OCI-LY3 (cell line): ENCODE measurements at regions not wholly inside any gene's neighbourhood (a gene's known extent, or its start where the extent isn't known, plus 50 kb on each side); places are given as distances from the start of the nearest gene placed in this dataset.

Experiments
- H2AFZ ChIP-seq: fragments of 200-600, 300-600 bp; shearing (Covaris generic); 2 replicates; pipeline ENCODE4 v1.6.0; 2014; ENCODE audit warnings: antibody characterized with exemption, low read depth, low read length
- H3K27ac ChIP-seq: fragments of 200-600, 300-600 bp; sonication (generic); 2 replicates; pipeline ENCODE4 v1.5.1; 2014; ENCODE audit warnings: mild to moderate bottlenecking, low read length, moderate library complexity, mixed read lengths
- H3K27me3 ChIP-seq: fragments of 200-600, 300-600 bp; sonication (generic); 2 replicates; pipeline ENCODE4 v1.6.1; 2014; ENCODE audit warnings: low read depth, low read length, mixed read lengths
- H3K36me3 ChIP-seq: fragments of 200-600, 300-600 bp; sonication (generic); replicated peaks from 2 replicates; pipeline ENCODE3; 2014; ENCODE audit warnings: low read depth, low read length, mixed read lengths
- H3K4me1 ChIP-seq: fragments of 300-600, 200-600 bp; sonication (generic); 2 replicates; pipeline ENCODE4 v1.6.1; 2014; ENCODE audit warnings: low read length, mixed read lengths
- H3K4me2 ChIP-seq: fragments of 200-600, 300-600 bp; sonication (generic); 2 replicates; pipeline ENCODE4 v1.6.1; 2014; ENCODE audit warnings: low read length, mixed read lengths
- H3K4me3 ChIP-seq: fragments of 300-600, 200-600 bp; sonication (generic); 2 replicates; pipeline ENCODE4 v1.5.1; 2014; ENCODE audit warnings: antibody characterized with exemption, mild to moderate bottlenecking, low read length, moderate library complexity
- H3K79me2 ChIP-seq: fragments of 300-600, 200-600 bp; shearing (Covaris generic); 2 replicates; pipeline ENCODE4 v1.6.1; 2014; ENCODE audit warnings: mild to moderate bottlenecking, low read length, mixed read lengths
- H3K9ac ChIP-seq: fragments of 300-600, 200-600 bp; shearing (Covaris generic); 2 replicates; pipeline ENCODE4 v1.6.0; 2014; ENCODE audit warnings: mild to moderate bottlenecking, low read length, moderate library complexity
- H3K9me3 ChIP-seq: fragments of 200-600, 300-600 bp; shearing (Covaris generic); 2 replicates; pipeline ENCODE4 v1.6.1; 2014; ENCODE audit warnings: low read length, mixed read lengths; ENCODE audit not compliant: insufficient read depth
- H4K20me1 ChIP-seq: fragments of 200-600, 300-600 bp; sonication (generic); 2 replicates; pipeline ENCODE4 v1.6.1; 2016; ENCODE audit warnings: low read length, mixed read lengths; ENCODE audit not compliant: insufficient read depth
- CTCF ChIP-seq: fragments of 200-600, 300-600 bp; sonication (generic); IDR thresholded peaks from 2 replicates; pipeline ENCODE4 v1.5.1; 2014; ENCODE audit warnings: antibody characterized with exemption, low read length, low read depth
- EZH2phosphoT487 ChIP-seq: fragments of 200-600 bp; shearing (Covaris generic); IDR thresholded peaks from 2 replicates; pipeline ENCODE4 v1.6.1; 2018; ENCODE audit warnings: antibody characterized with exemption, mixed run types, low read depth

GRCh38 chr18:27497246-27497645 lies 312.1 kb upstream of the CHST9 start:
- no peak overlapping the region for H3K9ac ChIP-seq
- no peak overlapping the region for H3K27ac ChIP-seq
- TF ChIP-seq EZH2phosphoT487 (no peak), CTCF (no peak)
- no peak overlapping the region for H3K4me2 ChIP-seq
- H4K20me1 ChIP-seq, result no peaks in the 10 kb centered on the region
- H2AFZ ChIP-seq, result no peak overlapping the region
- H3K4me1 ChIP-seq, result peaks cover under 1% of the 10 kb centered on the region
- no peaks in the 10 kb centered on the region for H3K36me3 ChIP-seq
- no peaks in the 10 kb centered on the region for H3K79me2 ChIP-seq
- H3K4me3 ChIP-seq, result no peak overlapping the region
- H3K27me3 ChIP-seq, result no peaks in the 10 kb centered on the region
- no peaks in the 10 kb centered on the region for H3K9me3 ChIP-seq

GRCh38 chr18:27493182-27493581 lies 308.1 kb upstream of the CHST9 start:
- Histone ChIP-seq H3K27ac (no peak overlapping the region), H3K27me3 (no peaks in the 10 kb centered on the region), H3K9me3 (no peaks in the 10 kb centered on the region), H3K4me2 (no peak overlapping the region), H3K9ac (no peak overlapping the region), H2AFZ (no peak overlapping the region), H3K79me2 (no peaks in the 10 kb centered on the region), H3K4me1 (peaks cover 9% of the 10 kb centered on the region), H3K4me3 (no peak overlapping the region), H3K36me3 (no peaks in the 10 kb centered on the region), H4K20me1 (no peaks in the 10 kb centered on the region)
- TF ChIP-seq EZH2phosphoT487 (no peak), CTCF (no peak)

- no peak overlapping the region for H3K9ac ChIP-seq
- H3K4me3 ChIP-seq, result no peak overlapping the region
- H3K9me3 ChIP-seq, result no peaks in the 10 kb centered on the region
- H3K79me2 ChIP-seq, result no peaks in the 10 kb centered on the region
- TF ChIP-seq EZH2phosphoT487, result no peak
- TF ChIP-seq CTCF, result no peak
- no peaks in the 10 kb centered on the region for H3K27me3 ChIP-seq
- peaks cover 9% of the 10 kb centered on the region for H3K4me1 ChIP-seq
- no peak overlapping the region for H2AFZ ChIP-seq
- H4K20me1 ChIP-seq, result no peaks in the 10 kb centered on the region
- peak overlapping the region; percentile 1; the same call in 1 of the 2 replicates for H3K4me2 ChIP-seq
- no peaks in the 10 kb centered on the region for H3K36me3 ChIP-seq
- H3K27ac ChIP-seq, result no peak overlapping the region
Observed at GRCh38 chr18:27491772-27492171, 306.7 kb upstream of the CHST9 start.

GRCh38 chr18:27483276-27483675 lies 298.2 kb upstream of the CHST9 start:
- no peaks in the 10 kb centered on the region for H3K4me1 ChIP-seq
- peak overlapping the region; percentile 25; the same call in 1 of the 2 replicates for H2AFZ ChIP-seq
- H3K4me2 ChIP-seq, result no peak overlapping the region
- no peak overlapping the region for H3K9ac ChIP-seq
- H3K27me3 ChIP-seq, result no peaks in the 10 kb centered on the region
- H3K36me3 ChIP-seq, result no peaks in the 10 kb centered on the region
- H3K4me3 ChIP-seq, result no peak overlapping the region
- H4K20me1 ChIP-seq, result no peaks in the 10 kb centered on the region
- no peaks in the 10 kb centered on the region for H3K79me2 ChIP-seq
- TF ChIP-seq EZH2phosphoT487, result no peak
- no peaks in the 10 kb centered on the region for H3K9me3 ChIP-seq
- no peak overlapping the region for H3K27ac ChIP-seq

- no peak overlapping the region for H3K9ac ChIP-seq
- TF ChIP-seq EZH2phosphoT487, result no peak
- TF ChIP-seq CTCF, result no peak
- H2AFZ ChIP-seq, result no peak overlapping the region
- no peaks in the 10 kb centered on the region for H3K36me3 ChIP-seq
- no peaks in the 10 kb centered on the region for H3K79me2 ChIP-seq
- H3K27me3 ChIP-seq, result no peaks in the 10 kb centered on the region
- H4K20me1 ChIP-seq, result no peaks in the 10 kb centered on the region
- H3K4me3 ChIP-seq, result no peak overlapping the region
- no peak overlapping the region for H3K4me2 ChIP-seq
- no peak overlapping the region for H3K27ac ChIP-seq
- no peaks in the 10 kb centered on the region for H3K4me1 ChIP-seq
- no peaks in the 10 kb centered on the region for H3K9me3 ChIP-seq
Observed at GRCh38 chr18:27478459-27478858, 293.4 kb upstream of the CHST9 start.
